ENCODE measurements at regions not wholly inside any gene's neighbourhood (a gene's known extent, or its start where the extent isn't known, plus 50 kb on each side); places are given as distances from the start of the nearest gene placed in this dataset.

DNA sequence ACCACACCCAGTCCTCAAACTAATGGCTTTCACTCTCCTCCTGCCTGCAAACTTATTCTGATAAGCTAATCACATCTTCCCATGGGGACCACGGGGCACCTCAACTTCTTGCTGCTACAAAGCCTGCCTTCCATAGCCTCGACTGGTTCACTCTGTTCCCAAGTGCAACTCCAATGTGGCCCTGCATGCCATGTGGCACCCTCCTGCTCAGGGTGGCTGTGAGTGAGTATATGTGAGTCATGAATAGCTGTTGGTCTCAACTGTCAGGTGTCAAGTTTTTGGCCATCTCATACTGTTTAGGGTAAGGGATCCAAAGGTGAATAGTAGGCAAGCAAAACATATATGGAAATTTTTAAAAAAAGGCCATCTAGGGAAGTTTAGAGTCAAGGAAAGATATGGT lies 276.1 kb upstream of the DCC start:
- TF ChIP-seq, protein P1, sequence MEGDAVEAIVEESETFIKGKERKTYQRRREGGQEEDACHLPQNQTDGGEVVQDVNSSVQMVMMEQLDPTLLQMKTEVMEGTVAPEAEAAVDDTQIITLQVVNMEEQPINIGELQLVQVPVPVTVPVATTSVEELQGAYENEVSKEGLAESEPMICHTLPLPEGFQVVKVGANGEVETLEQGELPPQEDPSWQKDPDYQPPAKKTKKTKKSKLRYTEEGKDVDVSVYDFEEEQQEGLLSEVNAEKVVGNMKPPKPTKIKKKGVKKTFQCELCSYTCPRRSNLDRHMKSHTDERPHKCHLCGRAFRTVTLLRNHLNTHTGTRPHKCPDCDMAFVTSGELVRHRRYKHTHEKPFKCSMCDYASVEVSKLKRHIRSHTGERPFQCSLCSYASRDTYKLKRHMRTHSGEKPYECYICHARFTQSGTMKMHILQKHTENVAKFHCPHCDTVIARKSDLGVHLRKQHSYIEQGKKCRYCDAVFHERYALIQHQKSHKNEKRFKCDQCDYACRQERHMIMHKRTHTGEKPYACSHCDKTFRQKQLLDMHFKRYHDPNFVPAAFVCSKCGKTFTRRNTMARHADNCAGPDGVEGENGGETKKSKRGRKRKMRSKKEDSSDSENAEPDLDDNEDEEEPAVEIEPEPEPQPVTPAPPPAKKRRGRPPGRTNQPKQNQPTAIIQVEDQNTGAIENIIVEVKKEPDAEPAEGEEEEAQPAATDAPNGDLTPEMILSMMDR (IDR thresholded peaks at IDR 0.05; ENCODE audit: borderline replicate concordance, extremely low read depth, low read length, poor library complexity, severe bottlenecking), result no peak
- TF ChIP-seq EZH2 (IDR thresholded peaks at IDR 0.05; ENCODE audit: borderline replicate concordance, low read depth, low read length, severe bottlenecking), result no peak
